ENCODE measurements at regions not wholly inside any gene's neighbourhood (a gene's known extent, or its start where the extent isn't known, plus 50 kb on each side); places are given as distances from the start of the nearest gene placed in this dataset.

DNA sequence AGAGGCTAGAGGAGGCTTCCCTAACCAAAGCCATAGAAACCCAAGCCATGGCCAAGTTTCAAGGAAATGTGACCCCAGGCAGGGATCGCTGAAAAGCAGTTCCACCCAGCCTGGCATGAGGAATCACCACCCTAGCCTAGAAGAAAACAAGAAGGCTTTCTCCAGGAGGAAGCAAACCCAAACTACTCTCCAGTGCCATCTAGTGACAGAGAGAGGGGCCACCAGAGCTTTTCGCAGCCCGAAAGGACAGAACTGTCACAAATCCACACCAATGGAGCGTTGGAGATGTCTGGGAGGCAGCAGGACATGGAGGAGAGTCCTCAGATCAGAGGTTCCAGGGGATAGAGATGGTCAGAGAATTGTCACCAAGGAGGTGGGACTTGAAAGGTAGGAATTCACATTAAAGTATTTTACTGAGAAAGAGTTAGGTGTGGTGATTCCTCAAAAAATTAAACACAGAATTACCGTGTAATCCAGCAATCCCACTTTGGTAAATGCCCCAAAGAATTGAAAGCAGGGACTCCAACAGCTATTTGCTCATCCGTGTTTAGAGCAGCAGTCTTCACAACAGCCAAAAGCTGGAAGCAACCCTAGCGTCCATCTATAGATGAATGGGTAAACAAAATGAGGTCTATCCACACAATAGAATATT, 67.3 kb upstream of the NUP50 start:
- DNase-seq = peak; percentile 65

DNA sequence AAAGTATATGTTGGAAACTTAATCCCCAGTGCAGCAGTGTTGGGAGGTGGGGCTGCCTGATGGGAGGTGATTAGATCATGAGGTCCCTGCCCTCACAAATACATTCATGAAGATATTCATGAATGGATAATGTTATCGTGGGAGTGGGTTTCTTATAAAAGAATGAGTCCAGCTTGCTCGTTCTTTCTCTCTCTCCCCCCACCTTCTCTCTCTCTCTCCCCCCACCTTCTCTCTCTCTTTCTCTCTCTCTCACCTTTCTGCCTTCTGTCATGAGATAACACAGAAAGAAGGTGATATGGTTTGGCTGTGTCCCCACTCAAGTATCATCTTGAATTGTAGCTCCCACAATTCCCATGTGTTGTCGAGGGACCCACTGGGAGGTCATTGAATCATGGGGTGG, 66.7 kb upstream of the NUP50 start:
- no peak for DNase-seq

DNA sequence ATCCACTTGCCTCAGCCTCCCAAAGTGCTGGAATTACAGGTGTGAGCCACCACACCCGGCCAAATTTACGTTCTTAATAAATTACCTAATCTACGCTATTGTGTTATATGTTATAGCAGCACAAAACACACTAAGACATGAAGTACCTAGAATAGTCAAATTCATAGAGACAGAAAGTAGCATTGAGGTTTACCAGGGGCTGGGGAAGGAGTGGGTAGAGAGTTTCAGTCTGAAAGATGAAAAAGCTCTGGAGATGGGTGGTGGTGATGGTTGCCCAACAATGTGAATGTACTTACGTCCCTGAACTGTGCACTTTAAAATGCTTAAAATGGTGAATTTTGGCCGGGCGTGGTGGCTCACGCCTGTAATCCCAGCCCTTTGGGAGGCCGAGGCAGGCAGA, 65.7 kb upstream of the NUP50 start:
- no peak for DNase-seq

DNA sequence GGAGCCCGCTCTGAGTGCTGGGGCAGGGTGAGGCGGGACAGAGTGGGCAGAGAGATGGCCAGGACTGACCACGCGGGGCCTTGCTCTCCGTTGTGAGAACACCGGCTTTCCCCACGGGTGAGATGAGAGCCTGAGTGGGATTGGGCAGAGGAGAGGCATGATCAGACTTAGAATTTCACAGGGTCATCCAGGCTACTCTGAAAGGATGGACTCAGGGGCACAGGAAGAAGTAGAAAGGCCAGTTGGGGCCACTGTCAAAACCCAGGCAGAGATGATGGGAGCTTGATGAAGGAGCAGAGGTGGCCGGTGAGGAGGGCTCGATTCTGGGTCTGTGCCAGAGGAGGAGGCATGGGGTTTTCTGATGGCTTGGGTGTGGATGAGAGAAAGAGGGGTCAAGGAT, 63.8 kb upstream of the NUP50 start:
- DNase-seq = no peak

DNA sequence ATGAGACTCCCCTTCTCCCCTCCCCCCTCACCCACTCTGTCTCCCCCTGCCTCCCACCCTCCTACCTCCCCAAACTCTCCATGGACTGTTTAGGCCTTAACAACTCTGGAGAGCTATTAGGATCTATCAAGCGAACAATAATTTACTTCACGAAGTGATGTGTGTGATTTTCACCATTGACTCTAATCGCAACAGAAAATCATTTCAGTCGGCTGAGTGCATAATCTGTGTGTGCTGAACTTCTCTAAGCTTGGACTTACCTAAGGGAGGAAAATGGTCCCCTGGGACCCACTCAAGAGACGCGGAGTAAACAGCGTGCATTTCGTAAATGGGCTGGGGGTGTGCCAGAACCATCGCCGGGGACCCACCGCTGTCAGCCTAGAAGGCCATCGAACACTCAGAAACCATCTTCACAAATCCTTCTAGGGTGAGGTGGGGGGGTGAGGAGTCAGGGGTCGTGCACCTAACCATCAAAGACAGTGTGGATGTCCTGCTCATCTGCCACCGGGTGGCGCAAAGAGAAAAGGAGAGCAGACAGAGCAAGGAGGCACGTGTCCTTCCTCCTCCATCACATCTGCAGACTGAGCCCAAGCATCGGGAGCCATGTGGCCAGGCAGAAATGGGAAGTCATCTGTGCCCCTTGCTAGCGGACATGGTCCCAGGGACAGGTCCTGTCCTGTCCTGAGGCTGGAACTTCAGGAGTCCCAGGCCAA, 62.1 kb upstream of the NUP50 start:
- peak; percentile 49 for DNase-seq

DNA sequence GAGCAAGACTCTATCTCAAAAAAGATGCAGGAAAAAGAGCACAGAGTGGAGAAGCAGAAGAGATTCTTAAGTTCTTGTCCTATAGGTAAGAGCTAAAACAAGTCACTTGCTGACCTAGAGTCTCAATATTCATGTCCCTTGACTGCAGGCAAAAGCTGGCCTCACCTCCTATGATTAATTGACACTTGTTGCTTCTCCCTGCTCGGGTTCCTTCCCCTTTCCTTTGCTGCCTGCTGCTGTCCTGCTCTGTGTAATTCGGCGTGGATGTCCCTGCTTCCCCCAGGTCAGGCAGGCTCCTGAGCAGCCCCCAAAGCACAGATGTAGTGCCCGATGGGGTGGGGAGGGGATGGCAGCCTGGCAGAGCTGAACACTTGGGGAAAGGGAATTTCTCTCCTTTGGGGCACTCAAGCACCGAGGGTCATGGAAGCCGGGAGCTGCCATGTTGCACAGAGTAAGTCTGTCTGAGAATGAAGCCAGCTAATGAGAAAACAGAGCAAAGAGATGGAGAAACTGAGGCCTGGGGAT, 60.8 kb upstream of the NUP50 start:
- DNase-seq = no peak

DNA sequence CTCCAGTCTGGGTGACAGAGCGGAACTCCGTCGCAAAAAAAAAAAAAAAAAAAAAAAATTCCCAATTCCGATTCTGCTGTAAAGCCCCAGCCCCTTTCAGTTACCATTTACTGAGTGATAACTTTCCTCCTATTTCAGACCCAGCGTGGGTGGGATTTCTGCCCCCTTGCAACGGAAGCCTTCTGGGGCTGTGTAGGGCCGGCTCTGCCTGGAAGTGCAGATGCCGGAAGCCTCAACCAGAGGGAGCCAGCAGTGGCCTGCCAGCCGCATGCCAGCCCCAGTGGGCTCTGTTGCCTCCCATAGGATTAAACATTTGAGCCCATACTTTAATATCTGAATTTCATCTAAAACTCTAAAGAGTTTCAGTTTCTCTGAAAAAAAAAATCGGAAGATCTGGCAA, 60.0 kb upstream of the NUP50 start:
- DNase-seq = no peak

DNA sequence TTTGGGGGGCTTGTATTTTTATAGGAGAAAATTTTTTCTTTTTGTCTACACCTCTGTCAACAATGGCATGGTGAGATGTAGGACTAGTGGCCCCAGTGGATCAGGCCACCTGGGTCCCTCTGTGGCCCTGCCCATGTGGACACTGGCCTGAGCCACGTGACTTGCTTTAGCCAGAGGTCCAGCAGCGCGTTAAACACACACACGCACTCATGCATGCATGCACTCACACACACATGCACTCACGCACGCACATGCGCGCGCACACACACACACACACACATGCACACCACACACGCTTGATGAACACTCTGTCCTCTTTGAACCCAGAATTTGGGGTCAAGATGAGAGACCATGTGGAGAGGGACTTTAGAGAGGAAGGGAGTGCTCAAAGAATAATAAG, 59.4 kb upstream of the NUP50 start:
- DNase-seq = no peak

DNA sequence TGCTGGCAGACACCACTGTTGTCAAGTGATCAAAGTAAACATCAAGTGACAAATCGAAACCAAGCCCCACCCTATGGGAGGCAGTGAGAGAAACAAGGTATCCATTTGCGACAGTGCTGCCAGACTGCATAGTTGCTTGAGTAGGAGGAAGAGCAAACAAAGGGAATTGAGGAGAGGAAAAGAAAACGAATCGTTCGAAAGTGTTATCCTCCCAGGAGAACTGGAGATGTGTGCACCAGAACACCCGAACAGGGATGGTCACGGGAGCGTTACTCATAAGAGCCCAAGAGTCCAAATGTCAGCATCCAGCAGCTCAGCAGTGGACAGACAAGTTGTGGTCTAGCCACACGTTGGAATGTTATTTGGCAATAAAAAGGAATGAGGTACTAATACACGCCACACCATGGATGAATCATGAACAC, 58.4 kb upstream of the NUP50 start:
- DNase-seq = no peak

DNA sequence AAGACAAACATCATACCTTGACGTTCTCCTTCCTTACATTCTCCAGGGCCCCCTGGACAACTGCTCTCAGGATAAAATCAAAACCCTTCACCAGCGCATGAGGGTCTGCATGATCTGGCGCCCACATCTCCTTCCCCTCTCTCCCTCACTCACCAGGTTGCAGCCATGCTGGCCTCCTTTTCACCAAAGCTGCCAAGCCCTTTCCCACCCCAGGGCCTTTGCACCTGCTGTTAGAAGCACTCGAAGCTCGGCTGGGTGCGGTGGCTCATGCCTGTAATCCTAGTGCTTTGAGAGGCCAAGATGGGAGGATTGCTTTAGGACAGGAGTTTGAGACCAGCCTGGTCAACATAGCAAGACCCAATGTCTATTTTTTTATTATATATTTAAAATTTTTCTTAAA, 56.1 kb upstream of the NUP50 start:
- DNase-seq = no peak

DNA sequence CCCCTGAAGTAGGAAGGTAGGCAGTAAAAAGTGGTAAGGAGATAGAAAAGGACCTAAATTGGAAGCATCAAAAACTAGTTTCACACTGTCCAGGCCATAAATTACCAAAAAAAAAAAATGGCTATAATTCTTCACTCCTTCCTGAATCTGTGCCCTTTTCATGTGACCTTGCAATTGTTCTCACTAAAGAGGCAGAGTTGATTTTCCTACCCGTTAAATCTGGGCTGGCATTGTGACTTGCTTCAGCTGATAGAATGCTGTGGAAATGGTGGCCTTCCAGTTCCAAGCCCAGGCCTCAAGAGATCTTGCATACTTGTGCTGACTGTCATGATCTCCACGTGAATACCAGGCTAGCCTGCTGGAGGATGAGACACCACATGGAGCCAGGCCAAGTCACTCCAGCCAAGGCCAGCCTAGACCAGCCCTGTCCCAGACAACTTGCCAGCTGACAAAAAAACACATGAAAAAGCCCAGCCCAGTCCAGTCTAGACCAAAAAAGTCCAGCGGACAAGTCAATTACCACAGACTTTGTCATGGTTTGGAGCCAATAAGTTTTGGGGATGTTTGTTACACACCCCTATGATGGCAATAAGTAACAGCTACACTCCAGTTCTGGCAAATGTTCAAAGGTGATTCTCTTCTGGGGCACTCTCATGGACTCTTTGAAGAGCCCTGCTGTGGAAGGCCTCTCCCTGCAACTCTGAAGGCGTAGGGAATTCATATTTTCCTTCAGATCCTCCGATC, 51.4 kb upstream of the NUP50 start:
- no peak for DNase-seq
